Aorta (tissue), 5 donors: ENCODE measurements at regions not wholly inside any gene's neighbourhood (a gene's known extent, or its start where the extent isn't known, plus 50 kb on each side); places are given as distances from the start of the nearest gene placed in this dataset.

Source experiments
- ATAC-seq: fragments of 200-7000 bp; cut with Tn5 transposase; one replicate; pipeline ENCODE4 v1.9.1; 2022; ENCODE audit warnings: moderate library complexity; ENCODE audit not compliant: low FRiP score
- DNase-seq, 2 donors: peaks; one replicate each; pipeline ENCODE4 v3.0.0-alpha.2; 2020
- H3K27ac ChIP-seq, 2 donors: one replicate each; pipeline ENCODE4 v1.5.1; 2013; ENCODE audit warnings: low read length in 2 of 2, mild to moderate bottlenecking in 2 of 2, moderate library complexity in 2 of 2, control low read depth in 1 of 2, inconsistent platforms in 1 of 2, low read depth in 1 of 2
- H3K27me3 ChIP-seq, 2 donors: one replicate each; pipeline ENCODE4 v1.6.1; 2013; ENCODE audit warnings: control low read depth in 1 of 2, low read length in 1 of 2, mild to moderate bottlenecking in 1 of 2, moderate library complexity in 1 of 2; ENCODE audit not compliant: insufficient read depth in 2 of 2, control insufficient read depth in 1 of 2
- H3K36me3 ChIP-seq, 2 donors: one replicate each; pipeline ENCODE4 v1.6.1; 2013; ENCODE audit warnings: control low read depth in 1 of 2, low read length in 1 of 2, mild to moderate bottlenecking in 1 of 2; ENCODE audit not compliant: insufficient read depth in 2 of 2, control insufficient read depth in 1 of 2
- H3K4me1 ChIP-seq, 2 donors: one replicate each; pipeline ENCODE4 v1.6.1; 2013; ENCODE audit warnings: low read length in 2 of 2, control low read depth in 1 of 2, mild to moderate bottlenecking in 1 of 2, moderate library complexity in 1 of 2; ENCODE audit not compliant: insufficient read depth in 2 of 2, control insufficient read depth in 1 of 2
- H3K4me3 ChIP-seq, 2 donors: one replicate each; pipeline ENCODE4 v1.5.1; 2013; ENCODE audit warnings: low read length in 2 of 2, control low read depth in 1 of 2, mild to moderate bottlenecking in 1 of 2
- H3K9me3 ChIP-seq: one replicate; pipeline ENCODE4 v1.6.1; 2013; ENCODE audit warnings: mild to moderate bottlenecking, low read length; ENCODE audit not compliant: control insufficient read depth
- WGBS, 2 donors: extraction: QIAGEN DNeasy Blood & Tissue Kit; methylation state at CpG; one replicate each; pipeline ENCODE4 v1.1.7; 2013; 5-methylcytosine and 5-hydroxymethylcytosine counted together
- intact Hi-C, 2 donors: fragments of 100-400 bp; cut with DNase I; formaldehyde crosslinking; loops; one replicate each; pipeline versions ENCODE4 v1.14.2 to v1.15.0; 2022
- donor health status: healthy with polysubstance abuse.
- donor health status: Bipolar disorder and iron deficiency.
- donor health status: DM: no; HTN: no; CAD: no.
- donor health status: DM: no; HTN: no; CAD: no.
- donor health status: DM: yes; HTN: yes; CAD: no.

- intact Hi-C loops, result no loop called here
- Histone ChIP-seq H3K36me3 (no peaks in the 10 kb centered on the region), H3K27ac (no peak overlapping the region), H3K4me3 (no peak overlapping the region), H3K9me3 (no peaks in the 10 kb centered on the region), H3K4me1 (peaks cover 0 to under 1% of the 10 kb centered on the region in 2 donors), H3K27me3 (no peaks in the 10 kb centered on the region)
- 77 to 83% methylated on average over 6 of the region's 6 CpGs for WGBS, 2 donors
- DNase-seq (no peak), ATAC-seq (no peak)
These were observed 89.3 kb upstream of the NCKAP5 start for GRCh38 chr2:133657591-133657990.

- no peak for ATAC-seq
- no peak for DNase-seq
- Histone ChIP-seq H3K27ac (no peak overlapping the region), H3K4me1 (no peaks in the 10 kb centered on the region), H3K27me3 (no peaks in the 10 kb centered on the region), H3K9me3 (no peaks in the 10 kb centered on the region), H3K4me3 (no peak overlapping the region), H3K36me3 (no peaks in the 10 kb centered on the region)
- intact Hi-C loops, result no loop called here
- WGBS, 2 donors, result 81 to 82% methylated on average over 11 of the region's 11 CpGs
These were observed 90.0 kb upstream of the NCKAP5 start for GRCh38 chr2:133658020-133658903.

GRCh38 chr2:133660510-133660909 lies 92.2 kb upstream of the NCKAP5 start:
- Histone ChIP-seq H3K27me3 (no peaks in the 10 kb centered on the region), H3K4me1 (no peaks in the 10 kb centered on the region), H3K4me3 (no peak overlapping the region), H3K36me3 (no peaks in the 10 kb centered on the region), H3K9me3 (no peaks in the 10 kb centered on the region), H3K27ac (no peak overlapping the region)
- 86 to 87% methylated on average over 6 of the region's 6 CpGs for WGBS, 2 donors
- DNase-seq (no peak), ATAC-seq (no peak)
- intact Hi-C loops, result no loop called here

GRCh38 chr2:133661392-133661791 lies 93.1 kb upstream of the NCKAP5 start:
- Histone ChIP-seq H3K4me3 (no peak overlapping the region), H3K4me1 (no peaks in the 10 kb centered on the region), H3K27me3 (no peaks in the 10 kb centered on the region), H3K9me3 (no peaks in the 10 kb centered on the region), H3K27ac (no peak overlapping the region), H3K36me3 (no peaks in the 10 kb centered on the region)
- intact Hi-C loops, result no loop called here
- ATAC-seq (no peak), DNase-seq (no peak)
- WGBS, 2 donors, result 87 to 91% methylated on average over 4 of the region's 4 CpGs

- 89 to 94% methylated on average over 1 of the region's 1 CpG for WGBS, 2 donors
- no peak for DNase-seq
- H3K9me3 ChIP-seq, result peaks cover 2% of the 10 kb centered on the region
- no peak overlapping the region for H3K4me3 ChIP-seq
- H3K36me3 ChIP-seq, result no peaks in the 10 kb centered on the region
- intact Hi-C loops, result no loop called here
- no peaks in the 10 kb centered on the region for H3K27me3 ChIP-seq
- no peak overlapping the region for H3K27ac ChIP-seq
- H3K4me1 ChIP-seq, result no peaks in the 10 kb centered on the region
- ATAC-seq, result no peak
These were observed 98.4 kb upstream of the NCKAP5 start for GRCh38 chr2:133666621-133667020.

GRCh38 chr2:133667085-133667484 lies 98.8 kb upstream of the NCKAP5 start:
- DNase-seq (no peak), ATAC-seq (no peak)
- Histone ChIP-seq H3K4me1 (no peaks in the 10 kb centered on the region), H3K4me3 (no peak overlapping the region), H3K36me3 (no peaks in the 10 kb centered on the region), H3K27me3 (no peaks in the 10 kb centered on the region), H3K27ac (no peak overlapping the region), H3K9me3 (peaks cover 2% of the 10 kb centered on the region)
- intact Hi-C loops, result no loop called here

- no peaks in the 10 kb centered on the region for H3K27me3 ChIP-seq
- 97 to 100% methylated on average over 1 of the region's 1 CpG for WGBS, 2 donors
- no peak overlapping the region for H3K4me3 ChIP-seq
- H3K4me1 ChIP-seq, result peaks cover under 1 to 5% of the 10 kb centered on the region in 2 donors
- H3K9me3 ChIP-seq, result peaks cover 2% of the 10 kb centered on the region
- ATAC-seq, result no peak
- intact Hi-C loops, result no loop called here
- H3K36me3 ChIP-seq, result no peaks in the 10 kb centered on the region
- no peak overlapping the region for H3K27ac ChIP-seq
- no peak for DNase-seq
These were observed 99.7 kb upstream of the NCKAP5 start for GRCh38 chr2:133667968-133668367.

- no peak overlapping the region for H3K27ac ChIP-seq
- H3K36me3 ChIP-seq, result no peaks in the 10 kb centered on the region
- DNase-seq (no peak), ATAC-seq (no peak)
- H3K4me3 ChIP-seq, result no peak overlapping the region
- 97 to 99% methylated on average over 2 of the region's 2 CpGs for WGBS, 2 donors
- intact Hi-C loops, result no loop called here
- H3K4me1 ChIP-seq, result peaks cover 4 to 10% of the 10 kb centered on the region in 2 donors
- peaks cover 2% of the 10 kb centered on the region for H3K9me3 ChIP-seq
- H3K27me3 ChIP-seq, result no peaks in the 10 kb centered on the region
These were observed 100.3 kb upstream of the NCKAP5 start for GRCh38 chr2:133668547-133668946.

- H3K36me3 ChIP-seq, result no peaks in the 10 kb centered on the region
- peaks cover 7 to 19% of the 10 kb centered on the region in 2 donors for H3K4me1 ChIP-seq
- intact Hi-C loops, result loop anchor here in 1 of 2 donors (5.0 kb wide), 1 partner anchor 99 kb away; no protein-coding TSS in a partner anchor
- no peaks in the 10 kb centered on the region for H3K9me3 ChIP-seq
- no peak for ATAC-seq
- peak overlapping the region in 1 of 2 donors; percentile 18 for H3K27ac ChIP-seq
- no peak for DNase-seq
- WGBS, 2 donors, result 5 to 9% methylated on average over 6 of the region's 6 CpGs
- H3K27me3 ChIP-seq, result no peaks in the 10 kb centered on the region
- H3K4me3 ChIP-seq, result peak overlapping the region in 1 of 2 donors; percentile 5
These were observed 105.1 kb upstream of the NCKAP5 start for GRCh38 chr2:133673305-133673905.
